ENCODE measurements at regions not wholly inside any gene's neighbourhood (a gene's known extent, or its start where the extent isn't known, plus 50 kb on each side); places are given as distances from the start of the nearest gene placed in this dataset.

DNA sequence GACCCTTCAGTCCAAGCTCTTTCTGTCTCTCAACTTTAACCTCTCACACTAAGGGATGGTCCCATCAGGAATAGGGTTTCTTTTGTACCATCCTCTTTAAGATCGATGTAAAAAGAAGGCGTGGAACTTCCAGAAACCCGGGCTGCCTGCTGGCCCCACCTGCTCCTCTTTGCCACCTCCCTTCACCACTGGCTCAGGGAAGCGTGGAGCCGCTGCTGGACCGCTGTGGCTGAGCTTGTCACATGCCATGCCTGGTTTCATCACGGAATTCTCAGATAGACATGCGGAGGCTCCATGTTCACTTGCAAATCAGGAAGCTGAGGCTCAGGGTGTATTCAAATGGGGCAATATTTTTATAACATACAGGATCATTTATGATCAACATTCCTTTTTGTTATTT is 399.7 kb downstream of the BRD1 start:
- no peak overlapping the region for H2AFZ ChIP-seq (ENCODE audit: low read length)
- no peak overlapping the region for H3K9ac ChIP-seq (ENCODE audit: low read length)
- no peaks in the 10 kb centered on the region for H3K9me2 ChIP-seq (replicated peaks; ENCODE audit: low read length)
- no peaks in the 10 kb centered on the region for H3F3A ChIP-seq (ENCODE audit: low read length, unreplicated experiment)
- ChIA-PET CTCF (no interaction called here), POLR2A (ENCODE audit: unreplicated experiment) (no interaction called here)
- no peaks in the 10 kb centered on the region for H3K79me2 ChIP-seq (ENCODE audit: low read length)
- no peak overlapping the region for H3K4me2 ChIP-seq (ENCODE audit: low read length)
- H3K27me3 ChIP-seq (ENCODE audit: low read length) = peaks cover 76% of the 10 kb centered on the region
- H3K4me3 ChIP-seq (ENCODE audit: low read length) = no peak overlapping the region
- H3K9me3 ChIP-seq (ENCODE audit: low read length) = no peaks in the 10 kb centered on the region
- no peaks in the 10 kb centered on the region for H3K36me3 ChIP-seq (ENCODE audit: low read depth, low read length)
- no peak overlapping the region for H3K27ac ChIP-seq (ENCODE audit: low read length)
- no peaks in the 10 kb centered on the region for H3K4me1 ChIP-seq (ENCODE audit: insufficient read depth, low read length)
- intact Hi-C loops (cut with micrococcal nuclease) = no loop called here
- BruUV-seq (replicated peaks) = no TSS peak
- TF ChIP-seq, protein P1, sequence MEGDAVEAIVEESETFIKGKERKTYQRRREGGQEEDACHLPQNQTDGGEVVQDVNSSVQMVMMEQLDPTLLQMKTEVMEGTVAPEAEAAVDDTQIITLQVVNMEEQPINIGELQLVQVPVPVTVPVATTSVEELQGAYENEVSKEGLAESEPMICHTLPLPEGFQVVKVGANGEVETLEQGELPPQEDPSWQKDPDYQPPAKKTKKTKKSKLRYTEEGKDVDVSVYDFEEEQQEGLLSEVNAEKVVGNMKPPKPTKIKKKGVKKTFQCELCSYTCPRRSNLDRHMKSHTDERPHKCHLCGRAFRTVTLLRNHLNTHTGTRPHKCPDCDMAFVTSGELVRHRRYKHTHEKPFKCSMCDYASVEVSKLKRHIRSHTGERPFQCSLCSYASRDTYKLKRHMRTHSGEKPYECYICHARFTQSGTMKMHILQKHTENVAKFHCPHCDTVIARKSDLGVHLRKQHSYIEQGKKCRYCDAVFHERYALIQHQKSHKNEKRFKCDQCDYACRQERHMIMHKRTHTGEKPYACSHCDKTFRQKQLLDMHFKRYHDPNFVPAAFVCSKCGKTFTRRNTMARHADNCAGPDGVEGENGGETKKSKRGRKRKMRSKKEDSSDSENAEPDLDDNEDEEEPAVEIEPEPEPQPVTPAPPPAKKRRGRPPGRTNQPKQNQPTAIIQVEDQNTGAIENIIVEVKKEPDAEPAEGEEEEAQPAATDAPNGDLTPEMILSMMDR (conservative IDR thresholded peaks at IDR 0.05; ENCODE audit: low read depth, low read length) = no peak
- TF ChIP-seq EZH2phosphoT487 (IDR thresholded peaks at IDR 0.05; ENCODE audit: borderline replicate concordance, low read length) (no peak), EZH2 (IDR thresholded peaks at IDR 0.05; ENCODE audit: low read length, unreplicated experiment) (no peak)
- DNase-seq (no peak), ATAC-seq (no peak)
- no peaks in the 10 kb centered on the region for H4K20me1 ChIP-seq (ENCODE audit: low read length)

DNA sequence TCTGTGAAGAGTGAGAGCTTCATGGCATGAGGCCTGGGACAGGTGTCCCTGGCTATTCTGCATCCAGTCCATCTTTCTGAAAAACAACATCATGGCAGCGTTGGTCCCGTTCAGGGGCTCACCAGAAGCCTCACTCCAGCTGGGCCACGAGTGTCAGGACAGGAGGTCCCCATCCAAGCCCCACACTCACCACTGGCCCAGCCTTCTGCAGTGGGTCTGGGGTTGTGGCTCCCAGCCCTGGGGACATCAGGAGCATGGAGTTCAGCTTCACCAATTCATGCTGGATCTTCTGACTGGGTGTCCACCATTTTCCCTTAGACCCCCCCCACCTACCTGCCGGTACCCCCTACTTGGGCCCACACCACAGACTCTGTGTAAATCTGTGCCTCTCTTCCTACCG is 400.3 kb downstream of the BRD1 start:
- POLR2A ChIA-PET (ENCODE audit: unreplicated experiment) = no interaction called here
- TF ChIP-seq EZH2phosphoT487 (IDR thresholded peaks at IDR 0.05; ENCODE audit: borderline replicate concordance, low read length) (no peak), EZH2 (IDR thresholded peaks at IDR 0.05; ENCODE audit: low read length, unreplicated experiment) (no peak)
- TF ChIP-seq, protein P1 (conservative IDR thresholded peaks at IDR 0.05; ENCODE audit: low read depth, low read length) = no peak

DNA sequence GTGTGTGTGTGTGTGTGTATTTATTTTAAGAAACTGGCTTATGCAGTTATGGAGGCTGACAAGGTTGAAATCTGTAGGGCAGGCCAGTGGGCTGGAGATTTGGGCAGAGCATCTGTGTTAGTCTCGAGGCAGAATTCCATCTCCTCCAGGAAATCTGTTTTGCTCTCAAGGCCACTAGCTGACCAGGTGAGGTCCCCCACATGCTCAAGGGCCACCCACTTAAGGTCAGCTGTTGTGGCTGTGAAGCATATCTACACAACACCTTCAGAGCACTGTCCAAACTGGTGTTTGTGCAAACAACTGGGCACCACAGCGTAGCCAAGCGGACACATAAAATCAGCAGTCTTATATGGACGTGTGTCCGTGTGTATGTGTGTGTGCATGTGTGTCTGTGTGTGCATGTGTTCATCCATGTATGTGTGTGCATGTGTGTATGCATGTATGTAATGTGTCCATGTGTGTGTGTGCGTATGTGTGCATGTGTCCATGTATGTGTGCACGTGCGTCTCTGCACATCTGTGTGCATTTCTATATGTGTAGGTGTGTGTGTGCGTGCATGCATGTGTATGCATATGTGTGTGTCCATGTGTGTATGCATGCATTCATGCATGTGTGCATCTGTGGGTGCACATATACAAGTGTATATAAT is 400.9 kb downstream of the BRD1 start:
- H3K36me3 ChIP-seq (ENCODE audit: low read depth, low read length) = no peaks in the 10 kb centered on the region
- H3K27ac ChIP-seq (ENCODE audit: low read length) = no peak overlapping the region
- no peak overlapping the region for H3K9ac ChIP-seq (ENCODE audit: low read length)
- H3K4me2 ChIP-seq (ENCODE audit: low read length) = no peak overlapping the region
- CTCF ChIA-PET = no interaction called here
- H3K79me2 ChIP-seq (ENCODE audit: low read length) = no peaks in the 10 kb centered on the region
- no TSS peak for BruUV-seq (replicated peaks)
- ATAC-seq (no peak), DNase-seq (no peak)
- H3K4me1 ChIP-seq (ENCODE audit: insufficient read depth, low read length) = no peaks in the 10 kb centered on the region
- H2AFZ ChIP-seq (ENCODE audit: low read length) = no peak overlapping the region
- no peak for TF ChIP-seq EZH2phosphoT487 (IDR thresholded peaks at IDR 0.05; ENCODE audit: borderline replicate concordance, low read length)
- no peaks in the 10 kb centered on the region for H3K9me2 ChIP-seq (replicated peaks; ENCODE audit: low read length)
- intact Hi-C loops (cut with micrococcal nuclease) = no loop called here
- no peak overlapping the region for H3K4me3 ChIP-seq (ENCODE audit: low read length)
- H3F3A ChIP-seq (ENCODE audit: low read length, unreplicated experiment) = no peaks in the 10 kb centered on the region
- no peaks in the 10 kb centered on the region for H4K20me1 ChIP-seq (ENCODE audit: low read length)
- H3K9me3 ChIP-seq (ENCODE audit: low read length) = no peaks in the 10 kb centered on the region
- peaks cover 73% of the 10 kb centered on the region for H3K27me3 ChIP-seq (ENCODE audit: low read length)
- POLR2A ChIA-PET (ENCODE audit: unreplicated experiment) = no interaction called here

More for the DNA sequence above, 400.3 kb downstream of the BRD1 start:
- H3K79me2 ChIP-seq (ENCODE audit: low read length) = no peaks in the 10 kb centered on the region
- no peak overlapping the region for H3K27ac ChIP-seq (ENCODE audit: low read length)
- no peak overlapping the region for H2AFZ ChIP-seq (ENCODE audit: low read length)
- H3K4me1 ChIP-seq (ENCODE audit: insufficient read depth, low read length) = no peaks in the 10 kb centered on the region
- H3K4me3 ChIP-seq (ENCODE audit: low read length) = no peak overlapping the region
- CTCF ChIA-PET = no interaction called here
- ATAC-seq (no peak), DNase-seq (no peak)
- intact Hi-C loops (cut with micrococcal nuclease) = no loop called here
- H3K4me2 ChIP-seq (ENCODE audit: low read length) = no peak overlapping the region
- H3K9me2 ChIP-seq (replicated peaks; ENCODE audit: low read length) = no peaks in the 10 kb centered on the region
- BruUV-seq (replicated peaks) = no TSS peak
- no peaks in the 10 kb centered on the region for H4K20me1 ChIP-seq (ENCODE audit: low read length)
- no peaks in the 10 kb centered on the region for H3K9me3 ChIP-seq (ENCODE audit: low read length)
- H3K36me3 ChIP-seq (ENCODE audit: low read depth, low read length) = no peaks in the 10 kb centered on the region
- peaks cover 76% of the 10 kb centered on the region for H3K27me3 ChIP-seq (ENCODE audit: low read length)
- H3K9ac ChIP-seq (ENCODE audit: low read length) = no peak overlapping the region
- H3F3A ChIP-seq (ENCODE audit: low read length, unreplicated experiment) = no peaks in the 10 kb centered on the region

Measured in PC-3 (cell line).